ENCODE measurements at regions not wholly inside any gene's neighbourhood (a gene's known extent, or its start where the extent isn't known, plus 50 kb on each side); places are given as distances from the start of the nearest gene placed in this dataset.

- TF ChIP-seq EZH2 (IDR thresholded peaks at IDR 0.05; ENCODE audit: insufficient read depth, poor library complexity, severe bottlenecking) (no peak), EZH2phosphoT487 (IDR thresholded peaks at IDR 0.05; ENCODE audit: insufficient read depth, low read depth) (no peak)
Observed at GRCh38 chr3:157926822-157927221, 179.4 kb downstream of the SHOX2 start.
